Neural cell (in vitro differentiated cells): ENCODE measurements at regions not wholly inside any gene's neighbourhood (a gene's known extent, or its start where the extent isn't known, plus 50 kb on each side); places are given as distances from the start of the nearest gene placed in this dataset.
"Not testable (repeated sequence)": the region's sequence is repeated elsewhere in the genome, so short reads cannot be mapped to it uniquely, and the experiment has no call there.

ENCODE experiments used
- H2AFZ ChIP-seq: fragments of 200-600, 300-800 bp; sonication (generic), shearing (Covaris generic); 2 replicates; pipeline ENCODE4 v1.6.0; 2014; ENCODE audit warnings: low read depth, mild to moderate bottlenecking, antibody characterized with exemption, low read length, moderate library complexity
- H3F3A ChIP-seq: fragments of 200-600 bp; shearing (Covaris generic); 2 replicates; pipeline ENCODE4 v1.6.1; 2016; ENCODE audit warnings: mild to moderate bottlenecking, moderate library complexity, mixed read lengths, antibody characterized with exemption, low read length; ENCODE audit not compliant: insufficient read depth, poor library complexity, severe bottlenecking
- H3K27ac ChIP-seq: fragments of 200-600, 300-800 bp; sonication (generic), shearing (Covaris generic); 2 replicates; pipeline ENCODE4 v1.5.1; 2014; ENCODE audit warnings: mild to moderate bottlenecking, low read length, moderate library complexity
- H3K27me3 ChIP-seq: fragments of 300-800, 200-600 bp; sonication (generic), shearing (Covaris generic); 2 replicates; pipeline ENCODE4 v1.6.0; 2014; ENCODE audit warnings: mild to moderate bottlenecking, low read depth, low read length, moderate library complexity; ENCODE audit not compliant: insufficient read depth
- H3K36me3 ChIP-seq: fragments of 300-800, 200-600 bp; sonication (generic), shearing (Covaris generic); 2 replicates; pipeline ENCODE4 v1.5.1; 2014; ENCODE audit warnings: mild to moderate bottlenecking, antibody characterized with exemption, low read length, moderate library complexity; ENCODE audit not compliant: insufficient read depth
- H3K4me2 ChIP-seq: fragments of 300-800, 200-600 bp; sonication (generic), shearing (Covaris generic); 2 replicates; pipeline ENCODE4 v1.6.0; 2014; ENCODE audit warnings: mild to moderate bottlenecking, low read length
- H3K4me3 ChIP-seq: fragments of 300-800, 200-600 bp; sonication (generic), shearing (Covaris generic); 2 replicates; pipeline ENCODE4 v1.5.1; 2014; ENCODE audit warnings: mild to moderate bottlenecking, low read length, moderate library complexity
- H3K79me2 ChIP-seq: fragments of 200-600 bp; shearing (Covaris generic); replicated peaks from 2 replicates; pipeline ENCODE4 v1.6.0; 2014; ENCODE audit warnings: mild to moderate bottlenecking, low read length, moderate library complexity; ENCODE audit not compliant: insufficient read depth
- H3K9ac ChIP-seq: fragments of 300-800, 200-600 bp; sonication (generic), shearing (Covaris generic); 2 replicates; pipeline ENCODE4 v1.6.1; 2016; ENCODE audit warnings: mild to moderate bottlenecking, low read length, mixed read lengths
- H3K9me2 ChIP-seq: fragments of 200-600 bp; shearing (Covaris generic); 2 replicates; pipeline ENCODE4 v1.6.1; 2016; ENCODE audit warnings: mild to moderate bottlenecking, low read length, mixed read lengths; ENCODE audit not compliant: insufficient read depth
- H3K9me3 ChIP-seq: fragments of 200-600, 300-800 bp; sonication (generic), shearing (Covaris generic); 2 replicates; pipeline ENCODE4 v1.6.1; 2016; ENCODE audit warnings: mild to moderate bottlenecking, mixed run types, low read length, moderate library complexity, mixed read lengths
- H4K20me1 ChIP-seq: fragments of 200-600 bp; shearing (Covaris generic); 2 replicates; pipeline ENCODE4 v1.6.1; 2016; ENCODE audit warnings: mild to moderate bottlenecking, mixed run types; ENCODE audit not compliant: insufficient read depth
- CTCF ChIP-seq: fragments of 450-650 bp; IDR thresholded peaks from 2 replicates; pipeline ENCODE4 v1.5.1; 2014; ENCODE audit warnings: antibody characterized with exemption, mild to moderate bottlenecking, moderate library complexity; ENCODE audit not compliant: poor library complexity, severe bottlenecking
- EP300 ChIP-seq: fragments of 450-650 bp; conservative IDR thresholded peaks from 2 replicates; pipeline ENCODE4 v1.6.1; 2014; ENCODE audit warnings: antibody characterized with exemption, mild to moderate bottlenecking, moderate library complexity; ENCODE audit not compliant: poor library complexity, severe bottlenecking
- EZH2 ChIP-seq: fragments of 200-600, 300-800 bp; shearing (Covaris generic), sonication (generic); IDR thresholded peaks from 2 replicates; pipeline ENCODE4 v1.6.1; 2014; ENCODE audit warnings: antibody characterized with exemption, low read length, borderline replicate concordance, mild to moderate bottlenecking; ENCODE audit not compliant: insufficient read depth, poor library complexity, severe bottlenecking
- MXI1 ChIP-seq: fragments of 450-650 bp; conservative IDR thresholded peaks from 2 replicates; pipeline ENCODE4 v1.6.1; 2014; ENCODE audit warnings: antibody characterized with exemption, mild to moderate bottlenecking; ENCODE audit not compliant: poor library complexity, severe bottlenecking
- POLR2AphosphoS5 ChIP-seq: IDR thresholded peaks from 2 replicates; pipeline ENCODE4 v1.6.1; 2012
- RAD21 ChIP-seq: fragments of 450-650 bp; conservative IDR thresholded peaks from 2 replicates; pipeline ENCODE4 v1.6.1; 2014; ENCODE audit warnings: antibody characterized with exemption, mild to moderate bottlenecking, moderate library complexity
- REST ChIP-seq: IDR thresholded peaks from 2 replicates; pipeline ENCODE4 v1.6.1; 2012; ENCODE audit warnings: borderline replicate concordance
- SMC3 ChIP-seq: fragments of 450-650 bp; conservative IDR thresholded peaks from 2 replicates; pipeline ENCODE4 v1.6.1; 2014; ENCODE audit warnings: antibody characterized with exemption, mild to moderate bottlenecking, moderate library complexity; ENCODE audit not compliant: poor library complexity
- TAF1 ChIP-seq: IDR thresholded peaks from 2 replicates; pipeline ENCODE4 v1.6.1; 2012; ENCODE audit warnings: low read depth

GRCh38 chr18:29361843-29362242, 1184.9 kb upstream of the CDH2 start:
- Histone ChIP-seq H3K9me2 (no peaks in the 10 kb centered on the region), H3K79me2 (no peaks in the 10 kb centered on the region), H2AFZ (no peak overlapping the region), H3K9me3 (no peaks in the 10 kb centered on the region), H3K4me2 (no peak overlapping the region), H4K20me1 (no peaks in the 10 kb centered on the region), H3K4me3 (no peak overlapping the region), H3K27ac (no peak overlapping the region), H3K36me3 (no peaks in the 10 kb centered on the region), H3K9ac (no peak overlapping the region), H3F3A (no peaks in the 10 kb centered on the region), H3K27me3 (no peaks in the 10 kb centered on the region)
- TF ChIP-seq REST, result no peak
- no peak for TF ChIP-seq EP300
- no peak for TF ChIP-seq POLR2AphosphoS5
- TF ChIP-seq SMC3, result no peak
- TF ChIP-seq CTCF, result no peak
- TF ChIP-seq MXI1, result no peak
- TF ChIP-seq TAF1, result no peak
- TF ChIP-seq EZH2, result no peak
- no peak for TF ChIP-seq RAD21

GRCh38 chr18:29360659-29361058, 1183.7 kb upstream of the CDH2 start:
- not testable (repeated sequence) for H3K4me3 ChIP-seq, H3K27ac ChIP-seq, H3K9ac ChIP-seq, H3K9me2 ChIP-seq, H3K9me3 ChIP-seq, H2AFZ ChIP-seq, H4K20me1 ChIP-seq, H3K27me3 ChIP-seq, H3K79me2 ChIP-seq, H3K36me3 ChIP-seq, H3K4me2 ChIP-seq, H3F3A ChIP-seq

GRCh38 chr18:29359222-29359621, 1182.3 kb upstream of the CDH2 start:
- not testable (repeated sequence) for H3K27ac ChIP-seq, H3F3A ChIP-seq, H3K4me3 ChIP-seq, H3K4me2 ChIP-seq, H3K36me3 ChIP-seq, H3K27me3 ChIP-seq, H4K20me1 ChIP-seq, H3K9me2 ChIP-seq, H3K79me2 ChIP-seq, H3K9ac ChIP-seq, H3K9me3 ChIP-seq, H2AFZ ChIP-seq
